ENCODE measurements at regions not wholly inside any gene's neighbourhood (a gene's known extent, or its start where the extent isn't known, plus 50 kb on each side); places are given as distances from the start of the nearest gene placed in this dataset.

DNA sequence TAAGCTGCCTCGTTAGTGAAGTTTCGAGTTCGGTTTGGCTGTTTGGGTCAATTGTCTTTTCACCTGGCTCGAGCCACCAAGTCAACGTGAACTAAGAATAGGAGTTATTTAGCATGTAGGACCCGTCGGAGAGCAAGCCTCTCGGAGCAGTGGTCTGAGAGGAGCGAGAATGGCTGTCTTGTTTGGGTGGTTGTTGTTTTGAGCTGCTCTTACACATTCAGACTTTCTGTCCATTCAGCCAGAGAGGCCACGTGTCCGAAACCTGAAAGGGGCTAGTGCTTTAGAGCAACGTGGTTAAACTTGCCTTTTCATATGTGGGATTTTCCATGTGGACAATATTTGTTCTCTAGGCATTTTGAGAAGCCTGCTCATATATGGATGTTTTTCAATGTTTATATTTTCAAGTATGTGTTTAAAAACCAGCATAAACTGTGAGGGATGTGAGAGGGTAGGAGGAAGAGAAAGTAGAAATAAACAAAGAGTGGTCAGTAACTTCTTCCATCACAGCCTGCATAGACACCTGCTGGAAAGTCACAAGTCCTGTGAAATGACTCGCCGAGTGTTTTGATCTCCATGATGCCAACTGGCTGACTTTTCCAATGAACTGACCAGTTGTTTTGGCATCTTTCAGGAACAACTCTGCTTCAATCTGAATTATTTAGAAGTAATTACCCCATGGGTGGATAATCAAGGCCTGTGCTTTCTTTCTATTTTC, 221.0 kb downstream of the ASCL1 start:
- TF ChIP-seq GTF2F1 (IDR thresholded peaks at IDR 0.05; ENCODE audit: borderline replicate concordance, low read depth, low read length) (no peak), NANOG (IDR thresholded peaks at IDR 0.05; ENCODE audit: insufficient read depth, low read depth, low read length, poor library complexity, severe bottlenecking) (no peak), EZH2 (IDR thresholded peaks at IDR 0.05; ENCODE audit: low read depth, low read length, severe bottlenecking) (no peak), POLR2A (IDR thresholded peaks at IDR 0.05; ENCODE audit: control extremely low read depth in 1 of 2, low read depth in 2 of 2, low read length in 2 of 2) (no peak), POLR2AphosphoS5 (IDR thresholded peaks at IDR 0.05; ENCODE audit: low read depth, low read length) (no peak), RFX5 (IDR thresholded peaks at IDR 0.05; ENCODE audit: borderline replicate concordance, low read depth, low read length) (no peak), HDAC2 (IDR thresholded peaks at IDR 0.05; ENCODE audit: borderline replicate concordance in 1 of 2, low read depth in 2 of 2, low read length in 2 of 2) (no peak), KDM5A (IDR thresholded peaks at IDR 0.05; ENCODE audit: low read length) (no peak), TCF12 (IDR thresholded peaks at IDR 0.05; ENCODE audit: low read depth, low read length) (no peak), TEAD4 (IDR thresholded peaks at IDR 0.05; ENCODE audit: low read depth, low read length) (no peak)
- TF ChIP-seq, protein P1, sequence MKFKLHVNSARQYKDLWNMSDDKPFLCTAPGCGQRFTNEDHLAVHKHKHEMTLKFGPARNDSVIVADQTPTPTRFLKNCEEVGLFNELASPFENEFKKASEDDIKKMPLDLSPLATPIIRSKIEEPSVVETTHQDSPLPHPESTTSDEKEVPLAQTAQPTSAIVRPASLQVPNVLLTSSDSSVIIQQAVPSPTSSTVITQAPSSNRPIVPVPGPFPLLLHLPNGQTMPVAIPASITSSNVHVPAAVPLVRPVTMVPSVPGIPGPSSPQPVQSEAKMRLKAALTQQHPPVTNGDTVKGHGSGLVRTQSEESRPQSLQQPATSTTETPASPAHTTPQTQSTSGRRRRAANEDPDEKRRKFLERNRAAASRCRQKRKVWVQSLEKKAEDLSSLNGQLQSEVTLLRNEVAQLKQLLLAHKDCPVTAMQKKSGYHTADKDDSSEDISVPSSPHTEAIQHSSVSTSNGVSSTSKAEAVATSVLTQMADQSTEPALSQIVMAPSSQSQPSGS (IDR thresholded peaks at IDR 0.05; ENCODE audit: low read length) = no peak
- TF ChIP-seq, protein P2, sequence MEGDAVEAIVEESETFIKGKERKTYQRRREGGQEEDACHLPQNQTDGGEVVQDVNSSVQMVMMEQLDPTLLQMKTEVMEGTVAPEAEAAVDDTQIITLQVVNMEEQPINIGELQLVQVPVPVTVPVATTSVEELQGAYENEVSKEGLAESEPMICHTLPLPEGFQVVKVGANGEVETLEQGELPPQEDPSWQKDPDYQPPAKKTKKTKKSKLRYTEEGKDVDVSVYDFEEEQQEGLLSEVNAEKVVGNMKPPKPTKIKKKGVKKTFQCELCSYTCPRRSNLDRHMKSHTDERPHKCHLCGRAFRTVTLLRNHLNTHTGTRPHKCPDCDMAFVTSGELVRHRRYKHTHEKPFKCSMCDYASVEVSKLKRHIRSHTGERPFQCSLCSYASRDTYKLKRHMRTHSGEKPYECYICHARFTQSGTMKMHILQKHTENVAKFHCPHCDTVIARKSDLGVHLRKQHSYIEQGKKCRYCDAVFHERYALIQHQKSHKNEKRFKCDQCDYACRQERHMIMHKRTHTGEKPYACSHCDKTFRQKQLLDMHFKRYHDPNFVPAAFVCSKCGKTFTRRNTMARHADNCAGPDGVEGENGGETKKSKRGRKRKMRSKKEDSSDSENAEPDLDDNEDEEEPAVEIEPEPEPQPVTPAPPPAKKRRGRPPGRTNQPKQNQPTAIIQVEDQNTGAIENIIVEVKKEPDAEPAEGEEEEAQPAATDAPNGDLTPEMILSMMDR (IDR thresholded peaks at IDR 0.05; ENCODE audit: control extremely low read depth in 1 of 3, insufficient read depth in 1 of 3, low read depth in 1 of 3, low read length in 3 of 3) = no peak
